HG03354 (cell line): ENCODE measurements at regions not wholly inside any gene's neighbourhood (a gene's known extent, or its start where the extent isn't known, plus 50 kb on each side); places are given as distances from the start of the nearest gene placed in this dataset.

Source experiments
- ATAC-seq: cut with Tn5 transposase; IDR thresholded peaks from one replicate; pipeline ENCODE4 v1.9.1; 2021; ENCODE audit warnings: mild to moderate bottlenecking; ENCODE audit not compliant: unreplicated experiment, poor library complexity, severe bottlenecking

GRCh38 chr1:201609661-201610318 lies 70.9 kb downstream of the NAV1 start:
- ATAC-seq: no peak

GRCh38 chr1:201610858-201611257 lies 71.9 kb downstream of the NAV1 start:
- no peak for ATAC-seq

GRCh38 chr1:201612645-201613044 lies 73.7 kb downstream of the NAV1 start:
- ATAC-seq: no peak

- no peak for ATAC-seq
These were observed 75.5 kb downstream of the NAV1 start for GRCh38 chr1:201614262-201615015.

GRCh38 chr1:201617157-201617556 lies 78.2 kb downstream of the NAV1 start:
- no peak for ATAC-seq

- ATAC-seq: no peak
These were observed 79.5 kb downstream of the NAV1 start for GRCh38 chr1:201618389-201618788.

GRCh38 chr1:201618905-201619304 lies 80.0 kb downstream of the NAV1 start:
- no peak for ATAC-seq

GRCh38 chr1:201619513-201619912 lies 80.6 kb downstream of the NAV1 start:
- no peak for ATAC-seq

GRCh38 chr1:201622353-201622752 lies 83.4 kb downstream of the NAV1 start:
- no peak for ATAC-seq

GRCh38 chr1:201622824-201623223 lies 83.9 kb downstream of the NAV1 start:
- ATAC-seq: no peak

GRCh38 chr1:201624741-201625225 lies 85.9 kb downstream of the NAV1 start:
- ATAC-seq: no peak

GRCh38 chr1:201625226-201625761 lies 86.4 kb downstream of the NAV1 start:
- ATAC-seq: no peak

GRCh38 chr1:201625851-201626251 lies 86.9 kb downstream of the NAV1 start:
- ATAC-seq: no peak

GRCh38 chr1:201626629-201627275 lies 87.8 kb downstream of the NAV1 start:
- no peak for ATAC-seq

GRCh38 chr1:201628490-201628889 lies 89.6 kb downstream of the NAV1 start:
- ATAC-seq: no peak

- no peak for ATAC-seq
These were observed 91.7 kb downstream of the NAV1 start for GRCh38 chr1:201630582-201630981.

- no peak for ATAC-seq
These were observed 92.1 kb downstream of the NAV1 start for GRCh38 chr1:201631037-201631436.

GRCh38 chr1:201632364-201632952 lies 93.5 kb downstream of the NAV1 start:
- no peak for ATAC-seq

- no peak for ATAC-seq
These were observed 94.4 kb downstream of the NAV1 start for GRCh38 chr1:201633297-201633696.

GRCh38 chr1:201633811-201634210 lies 94.9 kb downstream of the NAV1 start:
- ATAC-seq: no peak
